ENCODE measurements at regions not wholly inside any gene's neighbourhood (a gene's known extent, or its start where the extent isn't known, plus 50 kb on each side); places are given as distances from the start of the nearest gene placed in this dataset.

DNA sequence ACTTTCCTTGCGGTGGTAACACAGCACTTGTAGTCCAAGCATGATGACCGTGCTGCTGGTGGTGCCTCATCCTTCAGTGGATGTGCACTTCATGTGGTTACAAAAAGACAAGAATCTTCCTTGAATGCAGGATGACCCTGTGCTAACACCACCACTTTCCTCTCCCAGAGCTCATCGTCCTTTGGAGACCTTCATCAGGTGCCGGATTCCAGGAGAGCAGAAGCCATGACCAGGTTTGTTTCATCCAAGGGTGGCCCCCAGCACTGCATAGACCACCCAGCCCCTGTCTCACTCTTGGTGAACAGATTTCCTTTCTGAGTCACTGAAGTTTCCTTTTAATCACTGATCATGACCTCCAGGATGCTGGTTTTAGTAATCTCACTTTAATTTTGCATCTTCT, 101.2 kb upstream of the SYNDIG1 start:
- H3K9me3 Mint-ChIP-seq = peaks cover 0 to 2% (median 0%) of the 10 kb centered on the region in 6 donors
- H3K27ac Mint-ChIP-seq = no peak overlapping the region
- H3K36me3 Mint-ChIP-seq = no peaks in the 10 kb centered on the region
- no peaks in the 10 kb centered on the region for H3K4me1 Mint-ChIP-seq
- no peak for DNase-seq
- H3K4me3 Mint-ChIP-seq = no peak overlapping the region
- H3K27me3 Mint-ChIP-seq (ENCODE audit: low read depth in 3 of 3) = peaks cover 0 to 3% (median 0%) of the 10 kb centered on the region in 3 donors

DNA sequence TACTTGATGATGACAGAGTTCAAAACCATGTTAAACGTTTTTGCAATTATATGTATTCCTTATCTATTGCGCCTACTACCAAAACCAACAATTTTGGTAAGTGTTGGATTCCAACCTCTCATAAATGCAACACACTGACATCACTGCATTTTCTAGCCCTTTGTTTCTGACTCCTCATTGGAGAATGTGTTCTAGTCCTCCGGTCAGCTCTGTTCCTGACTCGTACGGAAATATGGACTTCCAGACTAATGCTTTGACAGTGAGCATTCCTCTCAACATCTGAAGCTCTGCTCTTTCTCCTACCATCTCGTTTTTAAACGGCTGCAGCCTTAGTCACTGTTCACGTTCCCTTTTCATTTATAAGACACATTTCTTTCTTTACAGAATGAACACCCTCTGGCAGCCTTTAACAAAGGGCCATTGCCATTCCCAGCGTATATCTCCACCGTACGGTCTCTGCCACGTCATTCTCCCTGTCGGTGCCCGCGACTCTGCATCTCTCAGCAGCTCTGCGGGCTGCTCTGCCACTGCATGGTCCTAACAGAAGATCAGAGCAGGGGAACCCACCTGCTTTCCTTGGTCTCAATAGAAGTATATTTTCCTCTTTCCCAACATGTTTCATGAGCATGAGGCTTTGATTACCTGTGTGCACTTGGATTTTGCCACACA, 103.0 kb upstream of the SYNDIG1 start:
- peaks cover 0 to 6% (median 2%) of the 10 kb centered on the region in 6 donors for H3K9me3 Mint-ChIP-seq
- H3K4me1 Mint-ChIP-seq = no peaks in the 10 kb centered on the region
- H3K4me3 Mint-ChIP-seq = no peak overlapping the region
- no peaks in the 10 kb centered on the region for H3K36me3 Mint-ChIP-seq
- no peak for DNase-seq
- no peak overlapping the region for H3K27ac Mint-ChIP-seq
- peaks cover 0 to 3% (median 0%) of the 10 kb centered on the region in 3 donors for H3K27me3 Mint-ChIP-seq (ENCODE audit: low read depth in 3 of 3)

DNA sequence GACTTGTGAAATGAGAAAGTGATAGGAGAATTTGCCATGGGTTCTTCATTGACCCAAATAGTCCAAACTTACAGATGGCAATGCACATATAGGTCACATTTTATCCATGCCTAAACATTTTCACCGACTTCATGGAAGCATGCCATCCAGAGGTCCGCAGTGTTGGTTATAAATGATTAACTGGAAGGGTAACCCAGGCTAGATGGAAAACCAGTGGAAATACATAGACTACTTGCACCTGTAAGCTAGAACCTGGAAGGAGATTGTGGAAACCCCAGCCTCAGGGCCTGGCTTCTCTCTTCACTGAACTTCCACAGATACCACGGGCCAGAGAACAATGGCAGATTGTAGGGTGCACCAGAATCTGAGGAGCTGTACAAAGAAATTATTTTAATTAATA, 103.8 kb upstream of the SYNDIG1 start:
- peaks cover 0 to 3% (median 0%) of the 10 kb centered on the region in 3 donors for H3K27me3 Mint-ChIP-seq (ENCODE audit: low read depth in 3 of 3)
- no peak overlapping the region for H3K4me3 Mint-ChIP-seq
- H3K27ac Mint-ChIP-seq = no peak overlapping the region
- peaks cover 0 to 6% (median 2%) of the 10 kb centered on the region in 6 donors for H3K9me3 Mint-ChIP-seq
- DNase-seq = no peak
- H3K36me3 Mint-ChIP-seq = no peaks in the 10 kb centered on the region
- H3K4me1 Mint-ChIP-seq = no peaks in the 10 kb centered on the region

DNA sequence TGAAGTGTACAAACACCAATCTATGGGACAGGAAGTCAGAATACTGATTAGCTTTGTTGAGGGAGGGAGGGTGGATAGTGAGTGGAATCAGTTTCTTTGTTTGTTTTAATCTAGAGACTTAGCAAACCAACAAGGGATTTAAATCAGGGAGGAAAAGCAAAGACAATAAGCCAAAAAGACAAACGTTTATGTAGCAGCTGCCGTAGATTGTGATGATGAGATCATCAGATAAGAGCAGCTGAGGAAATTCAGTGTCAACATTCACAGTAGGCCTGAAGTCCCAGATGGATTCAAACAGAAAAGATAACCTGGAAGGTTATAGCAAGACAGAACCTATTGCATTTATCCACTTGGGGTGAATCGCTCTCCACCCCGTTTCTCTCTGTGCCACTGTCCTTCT, 104.9 kb upstream of the SYNDIG1 start:
- Mint-ChIP-seq H3K4me3 (no peak overlapping the region), H3K36me3 (no peaks in the 10 kb centered on the region), H3K27ac (no peak overlapping the region), H3K9me3 (peaks cover 0 to 6% (median 3%) of the 10 kb centered on the region in 6 donors), H3K4me1 (no peaks in the 10 kb centered on the region), H3K27me3 (ENCODE audit: low read depth in 3 of 3) (peaks cover 0 to 3% (median 0%) of the 10 kb centered on the region in 3 donors)
- DNase-seq = no peak

DNA sequence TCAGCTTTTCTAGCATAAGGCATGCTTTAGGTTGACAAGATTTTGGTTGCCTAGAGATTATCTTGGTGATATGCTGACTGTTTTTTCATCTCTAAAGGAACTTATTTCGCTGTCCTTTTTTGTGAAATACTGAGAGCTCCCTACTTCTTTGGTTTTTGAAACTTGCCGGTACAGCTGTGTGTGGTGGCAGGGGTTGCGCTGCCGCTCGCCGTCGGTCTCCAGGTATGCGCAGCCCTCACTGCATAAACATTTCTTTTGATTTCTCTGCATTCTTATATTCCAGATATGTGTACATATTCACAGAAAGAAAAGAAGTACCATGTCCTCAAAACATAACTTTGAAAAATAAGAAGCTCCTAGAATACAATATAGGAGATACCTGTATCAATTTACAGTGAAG, 106.4 kb upstream of the SYNDIG1 start:
- H3K4me3 Mint-ChIP-seq = no peak overlapping the region
- peaks cover 0 to 6% (median 3%) of the 10 kb centered on the region in 6 donors for H3K9me3 Mint-ChIP-seq

DNA sequence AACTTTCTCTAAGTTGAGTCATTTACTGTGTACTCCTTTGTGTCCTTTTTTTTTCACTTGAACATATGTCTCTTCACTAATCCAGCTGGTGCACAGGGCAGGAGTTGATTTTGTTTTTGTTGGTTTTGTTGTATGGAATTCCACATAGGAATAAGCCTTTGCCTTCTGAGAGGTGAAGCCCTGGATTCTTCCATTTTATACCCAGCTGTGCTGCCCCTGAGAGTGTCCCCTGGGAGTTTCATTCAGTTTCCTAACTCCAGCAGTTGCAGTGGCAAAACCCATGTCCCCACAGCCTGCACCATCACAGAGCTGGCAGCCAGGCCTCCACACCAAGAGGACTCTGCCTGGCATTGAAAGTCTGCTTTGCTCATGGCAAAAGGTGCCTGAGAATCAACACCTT, 107.3 kb upstream of the SYNDIG1 start:
- peaks cover 0 to 6% (median 3%) of the 10 kb centered on the region in 6 donors for H3K9me3 Mint-ChIP-seq
- H3K36me3 Mint-ChIP-seq = no peaks in the 10 kb centered on the region
- peaks cover 0 to 5% (median 4%) of the 10 kb centered on the region in 3 donors for H3K27me3 Mint-ChIP-seq (ENCODE audit: low read depth in 3 of 3)
- no peak for DNase-seq
- no peak overlapping the region for H3K27ac Mint-ChIP-seq
- H3K4me1 Mint-ChIP-seq = no peaks in the 10 kb centered on the region
- H3K4me3 Mint-ChIP-seq = no peak overlapping the region

More for the DNA sequence above, 106.4 kb upstream of the SYNDIG1 start:
- H3K36me3 Mint-ChIP-seq = no peaks in the 10 kb centered on the region
- peaks cover 0 to 5% (median 0%) of the 10 kb centered on the region in 3 donors for H3K27me3 Mint-ChIP-seq (ENCODE audit: low read depth in 3 of 3)
- H3K4me1 Mint-ChIP-seq = no peaks in the 10 kb centered on the region
- H3K27ac Mint-ChIP-seq = no peak overlapping the region
- DNase-seq = no peak

DNA sequence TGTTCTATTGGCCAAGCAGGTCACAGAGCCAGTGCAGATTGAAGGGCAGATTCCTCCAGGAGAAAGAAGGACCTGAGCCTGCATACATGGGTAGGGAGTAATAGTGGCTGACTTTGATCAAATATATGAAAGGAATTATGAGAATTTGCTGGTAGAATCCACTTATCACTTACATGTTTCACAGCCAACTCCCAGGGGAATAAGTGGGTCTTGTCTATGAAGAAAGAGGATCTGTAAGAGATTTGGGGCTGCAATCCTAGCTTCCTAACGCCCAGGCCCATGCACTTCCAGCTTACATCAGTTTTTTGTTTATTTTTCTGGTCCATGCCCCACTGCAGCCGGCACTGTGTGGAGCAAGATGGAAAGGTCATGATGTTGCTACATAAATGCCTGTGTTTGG, 107.9 kb upstream of the SYNDIG1 start:
- peaks cover 0 to 6% (median 3%) of the 10 kb centered on the region in 6 donors for H3K9me3 Mint-ChIP-seq
- H3K36me3 Mint-ChIP-seq = no peaks in the 10 kb centered on the region
- H3K4me3 Mint-ChIP-seq = no peak overlapping the region
- no peak overlapping the region for H3K27ac Mint-ChIP-seq
- H3K27me3 Mint-ChIP-seq (ENCODE audit: low read depth in 3 of 3) = peaks cover 0 to 5% (median 4%) of the 10 kb centered on the region in 3 donors
- H3K4me1 Mint-ChIP-seq = no peaks in the 10 kb centered on the region
- no peak for DNase-seq

DNA sequence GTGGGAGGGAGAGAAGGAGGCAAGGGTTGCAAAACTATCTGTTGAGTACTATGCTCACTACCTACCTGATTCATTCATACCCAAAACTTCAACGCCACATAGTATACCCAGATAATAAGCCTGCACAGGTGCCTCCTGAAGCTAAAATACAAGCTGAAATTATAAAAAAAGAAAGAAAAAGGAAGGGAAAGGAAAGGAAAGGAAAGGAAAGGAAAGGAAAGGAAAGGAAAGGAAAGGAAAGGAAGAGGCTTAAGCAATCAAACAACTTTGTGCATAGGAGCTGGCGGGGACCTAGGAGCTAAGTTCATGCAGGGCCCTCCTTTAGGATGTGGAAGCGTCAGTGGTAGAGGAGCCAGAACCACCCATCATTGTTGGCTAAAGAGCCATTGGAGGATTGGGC, 108.9 kb upstream of the SYNDIG1 start:
- DNase-seq = no peak
- H3K36me3 Mint-ChIP-seq = no peaks in the 10 kb centered on the region
- H3K27me3 Mint-ChIP-seq (ENCODE audit: low read depth in 3 of 3) = peaks cover 0 to 5% (median 4%) of the 10 kb centered on the region in 3 donors
- no peaks in the 10 kb centered on the region for H3K4me1 Mint-ChIP-seq
- H3K9me3 Mint-ChIP-seq = peaks cover 0 to 6% (median 3%) of the 10 kb centered on the region in 6 donors
- H3K27ac Mint-ChIP-seq = no peak overlapping the region
- no peak overlapping the region for H3K4me3 Mint-ChIP-seq

DNA sequence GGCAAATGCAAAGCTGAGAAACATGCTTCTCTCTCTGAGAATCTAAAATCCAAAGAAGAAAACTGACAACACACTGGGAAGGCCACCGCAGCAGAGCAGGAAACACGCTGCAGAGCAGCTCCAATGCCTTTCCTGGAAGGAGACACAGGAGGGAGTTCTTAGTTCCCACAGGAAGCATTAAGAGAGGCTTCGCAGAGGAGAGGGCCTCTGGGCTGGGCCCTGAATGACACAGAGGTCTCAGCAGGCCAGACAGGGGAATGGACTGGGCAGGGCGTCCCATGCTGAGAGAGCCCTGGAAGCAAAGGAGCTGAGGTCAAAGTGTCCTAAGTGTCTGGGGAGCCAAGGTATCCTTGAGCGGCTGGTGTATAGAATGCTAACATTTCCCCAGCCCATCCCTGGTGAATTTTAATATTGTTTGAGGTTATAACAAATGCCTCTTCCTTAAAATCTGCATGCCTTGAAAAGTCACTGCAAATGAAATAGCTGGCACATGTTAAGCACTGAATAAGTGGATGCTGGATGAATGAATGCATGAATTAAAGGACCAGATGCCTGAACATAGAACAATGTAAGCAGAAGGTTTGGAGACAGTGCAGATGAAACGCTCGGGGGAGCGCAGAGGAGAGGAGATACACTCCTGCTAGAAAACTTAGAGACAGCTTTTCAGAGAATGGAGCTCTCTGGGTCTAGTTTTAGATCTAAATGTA, 110.0 kb upstream of the SYNDIG1 start:
- Mint-ChIP-seq H3K27ac (no peak overlapping the region), H3K9me3 (peaks cover 0 to 6% (median 3%) of the 10 kb centered on the region in 6 donors), H3K4me3 (no peak overlapping the region), H3K27me3 (ENCODE audit: low read depth in 3 of 3) (peaks cover 0 to 4% (median 2%) of the 10 kb centered on the region in 3 donors), H3K4me1 (no peaks in the 10 kb centered on the region), H3K36me3 (no peaks in the 10 kb centered on the region)
- no peak for DNase-seq

DNA sequence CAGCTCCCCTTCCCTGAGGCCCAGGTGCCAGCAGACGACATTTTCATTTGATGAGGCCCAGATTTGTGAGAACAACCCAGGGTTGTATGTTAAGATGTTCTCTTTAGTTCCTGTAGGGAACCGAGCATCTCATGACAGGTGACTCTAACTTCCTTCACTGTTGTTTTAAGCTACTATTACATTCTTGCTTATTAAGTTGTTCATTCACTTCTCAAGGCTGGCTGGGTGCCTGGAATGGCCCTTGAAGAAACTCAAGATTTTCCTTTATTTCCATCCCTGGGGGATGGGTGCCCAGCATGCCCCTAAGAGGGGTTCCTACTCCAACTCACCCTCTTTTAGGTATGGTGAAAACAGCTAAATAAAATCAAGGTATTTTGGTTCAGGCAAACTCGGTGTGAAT, 111.5 kb upstream of the SYNDIG1 start:
- Mint-ChIP-seq H3K4me3 (no peak overlapping the region), H3K36me3 (no peaks in the 10 kb centered on the region), H3K27ac (no peak overlapping the region), H3K9me3 (peaks cover 0 to 6% (median 2%) of the 10 kb centered on the region in 6 donors), H3K27me3 (ENCODE audit: low read depth in 3 of 3) (peaks cover 0 to 4% (median 3%) of the 10 kb centered on the region in 3 donors), H3K4me1 (no peaks in the 10 kb centered on the region)
- no peak for DNase-seq

DNA sequence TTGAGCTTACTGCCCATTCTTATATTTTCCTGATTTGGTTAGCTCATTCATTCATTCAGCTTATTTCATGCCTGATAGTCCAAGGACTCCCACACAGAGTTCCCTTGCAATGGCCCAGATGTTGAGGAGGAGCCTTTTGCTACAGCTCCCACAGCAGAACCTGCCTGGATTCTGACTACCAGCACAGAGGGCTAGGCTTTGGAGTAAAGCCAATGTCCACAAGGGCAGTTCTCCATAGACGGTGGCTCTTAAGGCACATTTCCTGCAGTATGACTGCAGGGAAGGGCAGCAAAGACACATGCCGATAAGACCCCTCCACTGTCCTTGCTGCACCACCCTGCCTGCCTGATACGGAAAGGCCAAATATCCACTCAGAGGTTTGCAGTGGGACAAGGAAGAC, 112.3 kb upstream of the SYNDIG1 start:
- Mint-ChIP-seq H3K9me3 (peaks cover 0 to 3% (median 2%) of the 10 kb centered on the region in 6 donors), H3K27ac (no peak overlapping the region), H3K4me3 (no peak overlapping the region), H3K27me3 (ENCODE audit: low read depth in 3 of 3) (peaks cover 0 to 4% (median 3%) of the 10 kb centered on the region in 3 donors), H3K36me3 (no peaks in the 10 kb centered on the region), H3K4me1 (no peaks in the 10 kb centered on the region)
- DNase-seq = no peak

DNA sequence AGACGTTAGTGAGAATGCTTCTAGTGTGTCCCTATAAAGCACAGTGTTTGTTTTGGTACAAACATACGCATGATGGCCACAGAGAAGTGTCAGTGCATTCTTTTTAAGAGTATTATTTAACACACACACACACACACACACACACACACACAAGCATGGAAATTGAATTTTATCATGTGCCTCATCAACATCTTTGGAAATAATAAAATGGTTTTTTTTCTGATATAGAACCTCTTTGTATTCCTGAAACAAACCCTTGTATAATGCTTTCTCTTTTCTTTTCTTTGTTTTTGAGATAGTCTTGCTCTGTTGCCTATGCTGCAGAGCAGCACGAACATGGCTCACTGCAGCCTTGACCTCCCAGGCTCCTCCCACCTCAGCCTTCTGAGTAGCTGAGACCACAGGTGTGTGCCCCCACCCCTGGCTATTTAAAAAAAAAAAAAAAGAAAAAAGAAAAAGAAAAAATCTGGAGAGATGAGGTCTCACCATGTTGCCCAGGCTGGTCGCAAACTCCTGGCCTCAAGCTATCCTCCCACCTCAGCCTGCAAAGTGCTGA, 116.2 kb upstream of the SYNDIG1 start:
- Mint-ChIP-seq H3K4me1 (no peaks in the 10 kb centered on the region), H3K9me3 (no peaks in the 10 kb centered on the region), H3K27me3 (ENCODE audit: low read depth in 3 of 3) (peaks cover 0 to 4% (median 1%) of the 10 kb centered on the region in 3 donors), H3K27ac (no peak overlapping the region), H3K36me3 (no peaks in the 10 kb centered on the region), H3K4me3 (no peak overlapping the region)
- no peak for DNase-seq

DNA sequence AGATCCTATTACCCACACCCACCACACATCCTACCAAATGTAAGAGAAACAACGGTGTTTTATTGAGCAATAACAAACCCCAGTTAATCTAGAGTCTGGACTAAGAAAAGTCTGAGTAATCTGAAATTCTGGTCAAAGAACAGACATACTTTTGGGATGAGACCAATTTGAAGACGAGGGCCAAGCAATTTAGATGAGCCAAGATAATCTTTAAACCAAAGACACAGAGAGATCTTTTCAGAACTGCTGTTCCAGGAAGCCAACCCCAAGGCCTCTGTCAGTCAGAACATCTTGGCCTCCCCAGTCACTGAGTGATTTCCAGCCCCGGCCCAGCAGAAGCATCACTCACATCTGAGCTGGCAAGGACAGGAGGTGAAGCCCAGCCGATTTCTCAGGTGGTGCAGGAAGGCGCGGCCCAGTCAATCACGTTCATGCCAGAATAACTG, 118.5 kb upstream of the SYNDIG1 start:
- H3K27ac Mint-ChIP-seq = no peak overlapping the region
- no peaks in the 10 kb centered on the region for H3K9me3 Mint-ChIP-seq
- H3K27me3 Mint-ChIP-seq (ENCODE audit: low read depth in 3 of 3) = peaks cover 0 to 1% (median 1%) of the 10 kb centered on the region in 3 donors
- no peaks in the 10 kb centered on the region for H3K36me3 Mint-ChIP-seq
- no peak for DNase-seq
- no peak overlapping the region for H3K4me3 Mint-ChIP-seq
- H3K4me1 Mint-ChIP-seq = no peaks in the 10 kb centered on the region

DNA sequence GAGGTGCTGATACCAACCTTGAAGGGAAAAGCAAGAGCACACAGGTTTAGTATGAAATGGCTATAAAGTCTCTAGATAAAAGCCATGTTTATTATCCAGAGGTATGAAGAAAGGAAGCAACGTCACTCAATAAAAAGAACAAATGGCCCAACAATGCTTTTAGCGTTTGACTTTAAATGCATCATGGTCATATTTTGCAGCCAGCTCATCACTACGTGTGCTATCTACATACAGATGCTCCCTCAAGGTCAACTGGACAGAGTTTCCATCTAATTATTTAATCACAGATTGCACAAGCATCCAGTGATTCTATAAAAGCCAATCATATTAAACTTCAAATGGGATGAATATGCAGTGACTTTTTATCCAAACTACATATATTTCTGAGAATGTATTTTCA, 127.6 kb upstream of the SYNDIG1 start:
- peaks cover 0 to 6% (median 3%) of the 10 kb centered on the region in 3 donors for H3K27me3 Mint-ChIP-seq (ENCODE audit: low read depth in 3 of 3)
- peaks cover 0 to 3% (median 0%) of the 10 kb centered on the region in 6 donors for H3K9me3 Mint-ChIP-seq
- H3K27ac Mint-ChIP-seq = no peak overlapping the region
- DNase-seq = no peak
- no peak overlapping the region for H3K4me3 Mint-ChIP-seq
- H3K4me1 Mint-ChIP-seq = peaks cover 4 to 13% of the 10 kb centered on the region in 2 donors
- H3K36me3 Mint-ChIP-seq = peaks cover 0 to 3% (median 0%) of the 10 kb centered on the region in 3 donors
